ENCODE measurements at regions not wholly inside any gene's neighbourhood (a gene's known extent, or its start where the extent isn't known, plus 50 kb on each side); places are given as distances from the start of the nearest gene placed in this dataset.

DNA sequence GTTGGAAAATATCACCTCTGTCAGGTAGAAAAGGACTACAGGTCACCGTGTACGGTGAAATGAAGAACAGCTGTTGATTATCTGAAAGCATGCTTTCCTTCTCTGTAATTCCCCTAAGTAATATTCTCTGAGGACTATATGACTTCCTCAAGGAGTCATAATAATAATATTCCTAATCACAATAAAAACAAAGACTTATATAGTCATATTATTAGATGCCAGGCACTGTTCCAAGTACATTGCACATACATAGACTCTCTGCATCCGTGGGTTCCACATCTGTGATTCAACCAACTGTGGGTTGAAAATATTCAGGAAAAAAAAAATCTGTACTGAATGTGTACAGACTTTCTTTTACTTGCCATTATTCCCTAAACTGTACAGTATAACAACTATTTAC, 512.4 kb upstream of the ID2 start:
- TF ChIP-seq, protein P1, sequence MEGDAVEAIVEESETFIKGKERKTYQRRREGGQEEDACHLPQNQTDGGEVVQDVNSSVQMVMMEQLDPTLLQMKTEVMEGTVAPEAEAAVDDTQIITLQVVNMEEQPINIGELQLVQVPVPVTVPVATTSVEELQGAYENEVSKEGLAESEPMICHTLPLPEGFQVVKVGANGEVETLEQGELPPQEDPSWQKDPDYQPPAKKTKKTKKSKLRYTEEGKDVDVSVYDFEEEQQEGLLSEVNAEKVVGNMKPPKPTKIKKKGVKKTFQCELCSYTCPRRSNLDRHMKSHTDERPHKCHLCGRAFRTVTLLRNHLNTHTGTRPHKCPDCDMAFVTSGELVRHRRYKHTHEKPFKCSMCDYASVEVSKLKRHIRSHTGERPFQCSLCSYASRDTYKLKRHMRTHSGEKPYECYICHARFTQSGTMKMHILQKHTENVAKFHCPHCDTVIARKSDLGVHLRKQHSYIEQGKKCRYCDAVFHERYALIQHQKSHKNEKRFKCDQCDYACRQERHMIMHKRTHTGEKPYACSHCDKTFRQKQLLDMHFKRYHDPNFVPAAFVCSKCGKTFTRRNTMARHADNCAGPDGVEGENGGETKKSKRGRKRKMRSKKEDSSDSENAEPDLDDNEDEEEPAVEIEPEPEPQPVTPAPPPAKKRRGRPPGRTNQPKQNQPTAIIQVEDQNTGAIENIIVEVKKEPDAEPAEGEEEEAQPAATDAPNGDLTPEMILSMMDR (IDR thresholded peaks at IDR 0.05 in 4 of 5, conservative IDR thresholded peaks at IDR 0.05 in 1 of 5): no peak
- no peak for TF ChIP-seq POLR2A (IDR thresholded peaks at IDR 0.05)
